ENCODE measurements at regions not wholly inside any gene's neighbourhood (a gene's known extent, or its start where the extent isn't known, plus 50 kb on each side); places are given as distances from the start of the nearest gene placed in this dataset.

- TF ChIP-seq CTCF (conservative IDR thresholded peaks at IDR 0.05) (no peak), ZFX (IDR thresholded peaks at IDR 0.05) (no peak)
Measured at GRCh38 chr6:74253261-74253660, 557.3 kb downstream of the CD109 start.
